Fibroblast of peridontal ligament (primary cell): ENCODE measurements at regions not wholly inside any gene's neighbourhood (a gene's known extent, or its start where the extent isn't known, plus 50 kb on each side); places are given as distances from the start of the nearest gene placed in this dataset.

Experiments used
- DNase-seq: peaks from one replicate; pipeline ENCODE4 v3.0.0-alpha.2; 2010; ENCODE audit errors: extremely low read depth

GRCh38 chr9:90393365-90394152, 249.1 kb downstream of the DIRAS2 start:
- DNase-seq, result no peak

- no peak for DNase-seq
Observed at GRCh38 chr9:90394871-90395270, 247.8 kb downstream of the DIRAS2 start.

- no peak for DNase-seq
Observed at GRCh38 chr9:90400091-90400490, 242.5 kb downstream of the DIRAS2 start.

GRCh38 chr9:90408659-90409058, 234.0 kb downstream of the DIRAS2 start:
- no peak for DNase-seq

- no peak for DNase-seq
Observed at GRCh38 chr9:90419221-90419851, 223.3 kb downstream of the DIRAS2 start.

GRCh38 chr9:90420211-90420610, 222.4 kb downstream of the DIRAS2 start:
- no peak for DNase-seq

GRCh38 chr9:90420768-90421513, 221.7 kb downstream of the DIRAS2 start:
- no peak for DNase-seq

- DNase-seq, result no peak
Observed at GRCh38 chr9:90421786-90422185, 220.8 kb downstream of the DIRAS2 start.

GRCh38 chr9:90423661-90424193, 218.9 kb downstream of the DIRAS2 start:
- DNase-seq, result no peak

GRCh38 chr9:90428517-90428916, 214.1 kb downstream of the DIRAS2 start:
- DNase-seq, result no peak

GRCh38 chr9:90432951-90433350, 209.7 kb downstream of the DIRAS2 start:
- no peak for DNase-seq

- no peak for DNase-seq
Observed at GRCh38 chr9:90433398-90433941, 209.2 kb downstream of the DIRAS2 start.

- DNase-seq, result no peak
Observed at GRCh38 chr9:90441814-90442213, 200.8 kb downstream of the DIRAS2 start.

GRCh38 chr9:90442723-90443122, 199.9 kb downstream of the DIRAS2 start:
- no peak for DNase-seq

- DNase-seq, result no peak
Observed at GRCh38 chr9:90444609-90445204, 197.9 kb downstream of the DIRAS2 start.

- no peak for DNase-seq
Observed at GRCh38 chr9:90445391-90445790, 197.2 kb downstream of the DIRAS2 start.

GRCh38 chr9:90446200-90446948, 196.2 kb downstream of the DIRAS2 start:
- DNase-seq, result no peak

GRCh38 chr9:90447773-90448172, 194.9 kb downstream of the DIRAS2 start:
- no peak for DNase-seq

GRCh38 chr9:90449213-90449925, 193.3 kb downstream of the DIRAS2 start:
- DNase-seq, result no peak

GRCh38 chr9:90451804-90452203, 190.8 kb downstream of the DIRAS2 start:
- no peak for DNase-seq
